Stimulated activated CD8-positive, alpha-beta memory T cell treated with anti-CD3 and anti-CD28 coated beads, Interleukin-2, amount 100 ng/mL, for 48 hours (primary cell): ENCODE measurements at regions not wholly inside any gene's neighbourhood (a gene's known extent, or its start where the extent isn't known, plus 50 kb on each side); places are given as distances from the start of the nearest gene placed in this dataset.
"Not testable (repeated sequence)": the region's sequence is repeated elsewhere in the genome, so short reads cannot be mapped to it uniquely, and the experiment has no call there.

Experiments used
- DNase-seq, 2 donors: peaks; one replicate each; pipeline ENCODE4 v3.0.0-alpha.2; 2020; ENCODE audit warnings: low read depth in 2 of 2

GRCh38 chr13:18835754-18836153, 345.9 kb downstream of the TUBA3C start:
- DNase-seq = not testable (repeated sequence)

- not testable (repeated sequence) for DNase-seq
These were observed 356.9 kb downstream of the TUBA3C start for GRCh38 chr13:18824678-18825077.

GRCh38 chr13:18822655-18823639, 358.7 kb downstream of the TUBA3C start:
- DNase-seq = not testable (repeated sequence)

- not testable (repeated sequence) for DNase-seq
These were observed 407.6 kb downstream of the TUBA3C start for GRCh38 chr13:18773988-18774387.

- not testable (repeated sequence) for DNase-seq
These were observed 439.9 kb downstream of the TUBA3C start for GRCh38 chr13:18741696-18742095.

GRCh38 chr13:18739310-18739709, 442.3 kb downstream of the TUBA3C start:
- no peak for DNase-seq

GRCh38 chr13:18738086-18738485, 443.5 kb downstream of the TUBA3C start:
- DNase-seq = not testable (repeated sequence)

- not testable (repeated sequence) for DNase-seq
These were observed 454.5 kb downstream of the TUBA3C start for GRCh38 chr13:18727138-18727537.

GRCh38 chr13:18726524-18726923, 455.1 kb downstream of the TUBA3C start:
- not testable (repeated sequence) for DNase-seq

GRCh38 chr13:18725242-18725822, 456.3 kb downstream of the TUBA3C start:
- DNase-seq = not testable (repeated sequence)

GRCh38 chr13:18714889-18715288, 466.7 kb downstream of the TUBA3C start:
- DNase-seq = no peak

- DNase-seq = not testable (repeated sequence)
These were observed 471.0 kb downstream of the TUBA3C start for GRCh38 chr13:18710673-18711072.

GRCh38 chr13:18706538-18706937, 475.1 kb downstream of the TUBA3C start:
- DNase-seq = not testable (repeated sequence)

GRCh38 chr13:18702464-18703247, 479.0 kb downstream of the TUBA3C start:
- DNase-seq = not testable (repeated sequence)

GRCh38 chr13:18698332-18698731, 483.3 kb downstream of the TUBA3C start:
- DNase-seq = not testable (repeated sequence)

GRCh38 chr13:18697851-18698250, 483.8 kb downstream of the TUBA3C start:
- not testable (repeated sequence) for DNase-seq

GRCh38 chr13:18697221-18697620, 484.4 kb downstream of the TUBA3C start:
- not testable (repeated sequence) for DNase-seq

GRCh38 chr13:18677403-18677802, 504.2 kb downstream of the TUBA3C start:
- not testable (repeated sequence) for DNase-seq

- not testable (repeated sequence) for DNase-seq
These were observed 506.4 kb downstream of the TUBA3C start for GRCh38 chr13:18675268-18675667.

GRCh38 chr13:18673794-18674193, 507.8 kb downstream of the TUBA3C start:
- not testable (repeated sequence) for DNase-seq

- DNase-seq = not testable (repeated sequence)
These were observed 515.0 kb downstream of the TUBA3C start for GRCh38 chr13:18666585-18666984.

- DNase-seq = not testable (repeated sequence)
These were observed 515.9 kb downstream of the TUBA3C start for GRCh38 chr13:18665716-18666115.
